ENCODE measurements at regions not wholly inside any gene's neighbourhood (a gene's known extent, or its start where the extent isn't known, plus 50 kb on each side); places are given as distances from the start of the nearest gene placed in this dataset.

DNA sequence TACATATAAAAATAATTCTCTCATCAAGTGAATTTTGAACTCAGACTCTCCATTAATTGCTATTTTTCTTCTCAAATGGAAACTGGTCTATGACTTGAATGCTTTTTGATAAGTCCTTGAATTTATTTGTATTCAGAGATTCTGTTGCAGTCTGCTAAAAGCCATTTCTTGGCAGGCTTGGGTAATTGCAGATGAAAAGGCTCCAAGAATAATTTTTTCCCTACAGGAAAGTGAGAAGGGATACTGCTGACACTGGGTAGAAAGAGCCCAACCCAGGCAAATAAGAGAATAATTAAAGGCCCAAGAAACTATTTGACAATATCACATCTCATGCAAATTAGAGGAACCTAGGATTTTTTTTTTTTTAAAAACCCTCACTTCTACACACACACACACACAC is 246.5 kb upstream of the DDI1 start:
- intact Hi-C loops (cut with DNase I) = no loop called here
- no peaks in the 10 kb centered on the region for H3K27me3 ChIP-seq
- no peak overlapping the region for H3K4me3 ChIP-seq
- TF ChIP-seq CTCF (IDR thresholded peaks at IDR 0.05) = no peak
- FAIRE-seq = no peak
- no peaks in the 10 kb centered on the region for H3K36me3 ChIP-seq
- H3K27ac ChIP-seq = no peak overlapping the region
- H3K4me1 ChIP-seq = no peaks in the 10 kb centered on the region
- no peak for DNase-seq
- no peaks in the 10 kb centered on the region for H3K9me3 ChIP-seq
- ATAC-seq = no peak

DNA sequence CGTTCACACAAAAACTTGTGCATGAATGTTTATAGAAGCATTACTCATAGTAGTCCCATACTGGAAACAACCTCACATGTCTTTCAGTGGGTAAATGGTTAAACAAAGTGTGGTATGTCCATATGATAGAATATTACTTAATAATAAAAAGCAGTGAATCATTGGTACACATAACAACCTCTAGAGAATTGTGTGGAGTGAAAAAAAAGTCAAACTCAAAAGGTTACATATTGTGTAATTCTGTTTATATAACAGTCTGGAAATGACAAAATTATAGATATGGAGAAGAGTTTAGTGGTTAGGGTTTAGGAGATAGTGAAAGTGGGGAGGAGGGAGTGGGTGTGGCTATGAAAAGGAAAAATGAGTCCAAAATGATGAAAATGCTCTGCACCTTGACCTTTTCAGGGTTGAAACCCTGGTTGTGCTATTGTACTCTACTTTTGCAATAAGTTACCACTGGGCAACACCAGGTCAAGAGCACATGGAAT is 243.4 kb upstream of the DDI1 start:
- intact Hi-C loops (cut with DNase I) = no loop called here
- H3K4me3 ChIP-seq = no peak overlapping the region
- FAIRE-seq = no peak
- no peak for DNase-seq
- no peaks in the 10 kb centered on the region for H3K9me3 ChIP-seq
- no peaks in the 10 kb centered on the region for H3K4me1 ChIP-seq
- TF ChIP-seq CTCF (IDR thresholded peaks at IDR 0.05) = no peak
- peak in 2 of 4 donors; percentile 18 to 60 for ATAC-seq
- H3K27me3 ChIP-seq = no peaks in the 10 kb centered on the region
- WGBS, 2 donors = 92 to 97% methylated on average over 1 of the region's 1 CpG
- H3K36me3 ChIP-seq = no peaks in the 10 kb centered on the region
- no peak overlapping the region for H3K27ac ChIP-seq

DNA sequence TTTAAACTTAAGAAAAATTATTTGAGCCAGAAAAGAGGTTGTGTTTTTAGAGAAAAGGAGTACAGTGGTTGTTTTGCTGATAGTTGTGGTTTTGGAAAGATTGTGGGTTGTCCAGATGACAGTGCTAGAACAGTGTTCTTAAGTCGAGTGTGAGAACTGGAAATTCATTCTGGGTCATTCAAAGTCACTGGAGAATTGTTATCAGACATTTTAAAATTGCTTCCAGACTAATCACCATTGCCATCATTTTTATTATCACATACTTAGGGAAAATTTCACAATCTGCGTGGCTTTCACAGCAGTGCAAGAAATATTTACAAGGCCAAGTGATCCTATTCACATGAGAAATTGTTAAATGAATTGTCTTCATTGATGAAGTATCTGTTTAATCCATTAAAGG is 242.2 kb upstream of the DDI1 start:
- H3K27ac ChIP-seq = no peak overlapping the region
- DNase-seq = no peak
- TF ChIP-seq CTCF (IDR thresholded peaks at IDR 0.05) = no peak
- no peaks in the 10 kb centered on the region for H3K27me3 ChIP-seq
- peak in 2 of 4 donors; percentile 48 to 49 for ATAC-seq
- no peaks in the 10 kb centered on the region for H3K9me3 ChIP-seq
- intact Hi-C loops (cut with DNase I) = no loop called here
- no peak for FAIRE-seq
- WGBS, 2 donors = 33 to 56% methylated on average over 2 of the region's 2 CpGs
- no peaks in the 10 kb centered on the region for H3K4me1 ChIP-seq
- no peak overlapping the region for H3K4me3 ChIP-seq
- no peaks in the 10 kb centered on the region for H3K36me3 ChIP-seq

DNA sequence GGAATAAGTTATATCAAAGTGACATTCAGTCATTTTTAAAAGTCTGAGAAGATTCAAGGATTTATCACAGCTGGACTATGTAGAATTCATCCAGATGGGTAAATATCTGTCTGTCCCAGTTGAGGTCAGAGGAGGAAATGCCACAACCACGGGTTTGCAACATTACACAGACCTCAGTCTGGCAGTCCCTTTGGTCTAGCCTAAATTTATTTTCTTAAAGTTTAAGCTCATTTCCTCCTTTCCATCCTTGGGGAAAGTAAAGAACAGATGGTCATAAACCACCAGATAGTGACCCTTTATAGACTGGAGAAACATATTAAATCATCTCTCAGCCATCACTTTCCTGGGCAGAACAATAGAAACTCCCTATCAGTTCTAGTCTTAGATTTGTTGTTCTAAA is 238.4 kb upstream of the DDI1 start:
- no peak for FAIRE-seq
- Histone ChIP-seq H3K27ac (no peak overlapping the region), H3K36me3 (no peaks in the 10 kb centered on the region), H3K4me1 (no peaks in the 10 kb centered on the region), H3K4me3 (no peak overlapping the region), H3K27me3 (no peaks in the 10 kb centered on the region), H3K9me3 (no peaks in the 10 kb centered on the region)
- TF ChIP-seq CTCF (IDR thresholded peaks at IDR 0.05) = no peak
- no peak for DNase-seq
- intact Hi-C loops (cut with DNase I) = no loop called here
- 51 to 69% methylated on average over 1 of the region's 1 CpG for WGBS, 2 donors
- peak in 1 of 4 donors; percentile 26 for ATAC-seq

GRCh38 chr11:103798446-103798845 is 238.0 kb upstream of the DDI1 start:
- Histone ChIP-seq H3K27ac (no peak overlapping the region), H3K27me3 (no peaks in the 10 kb centered on the region), H3K9me3 (no peaks in the 10 kb centered on the region), H3K4me3 (no peak overlapping the region), H3K36me3 (no peaks in the 10 kb centered on the region), H3K4me1 (no peaks in the 10 kb centered on the region)
- no peak for ATAC-seq
- no peak for DNase-seq
- 81 to 87% methylated on average over 3 of the region's 3 CpGs for WGBS, 2 donors
- TF ChIP-seq CTCF (IDR thresholded peaks at IDR 0.05) = no peak
- intact Hi-C loops (cut with DNase I) = no loop called here
- FAIRE-seq = no peak

All from pancreas (tissue), 10 donors.